ENCODE measurements at regions not wholly inside any gene's neighbourhood (a gene's known extent, or its start where the extent isn't known, plus 50 kb on each side); places are given as distances from the start of the nearest gene placed in this dataset.

- DNase-seq (ENCODE audit: low read depth in 2 of 2): no peak
These were observed 141.3 kb upstream of the SDK2 start for GRCh38 chr17:73785496-73785895.

GRCh38 chr17:73785958-73786743 lies 141.9 kb upstream of the SDK2 start:
- DNase-seq (ENCODE audit: low read depth in 2 of 2): no peak

GRCh38 chr17:73787076-73788059 lies 143.1 kb upstream of the SDK2 start:
- DNase-seq (ENCODE audit: low read depth in 2 of 2): no peak

- no peak for DNase-seq (ENCODE audit: low read depth in 2 of 2)
These were observed 143.9 kb upstream of the SDK2 start for GRCh38 chr17:73788111-73788510.

- no peak for DNase-seq (ENCODE audit: low read depth in 2 of 2)
These were observed 146.9 kb upstream of the SDK2 start for GRCh38 chr17:73791121-73791520.

- DNase-seq (ENCODE audit: low read depth in 2 of 2): no peak
These were observed 147.4 kb upstream of the SDK2 start for GRCh38 chr17:73791631-73792030.

GRCh38 chr17:73792994-73793393 lies 148.7 kb upstream of the SDK2 start:
- DNase-seq (ENCODE audit: low read depth in 2 of 2): no peak

GRCh38 chr17:73794336-73794735 lies 150.1 kb upstream of the SDK2 start:
- no peak for DNase-seq (ENCODE audit: low read depth in 2 of 2)

GRCh38 chr17:73795730-73796129 lies 151.5 kb upstream of the SDK2 start:
- no peak for DNase-seq (ENCODE audit: low read depth in 2 of 2)

GRCh38 chr17:73797594-73798110 lies 153.4 kb upstream of the SDK2 start:
- DNase-seq (ENCODE audit: low read depth in 2 of 2): no peak

GRCh38 chr17:73798111-73798748 lies 154.0 kb upstream of the SDK2 start:
- DNase-seq (ENCODE audit: low read depth in 2 of 2): no peak

- no peak for DNase-seq (ENCODE audit: low read depth in 2 of 2)
These were observed 154.9 kb upstream of the SDK2 start for GRCh38 chr17:73799096-73799495.

GRCh38 chr17:73799781-73800627 lies 155.8 kb upstream of the SDK2 start:
- DNase-seq (ENCODE audit: low read depth in 2 of 2): no peak

GRCh38 chr17:73800893-73801292 lies 156.6 kb upstream of the SDK2 start:
- no peak for DNase-seq (ENCODE audit: low read depth in 2 of 2)

GRCh38 chr17:73801455-73802100 lies 157.3 kb upstream of the SDK2 start:
- no peak for DNase-seq (ENCODE audit: low read depth in 2 of 2)

GRCh38 chr17:73802314-73802713 lies 158.1 kb upstream of the SDK2 start:
- DNase-seq (ENCODE audit: low read depth in 2 of 2): no peak

GRCh38 chr17:73802871-73803270 lies 158.6 kb upstream of the SDK2 start:
- no peak for DNase-seq (ENCODE audit: low read depth in 2 of 2)

- DNase-seq (ENCODE audit: low read depth in 2 of 2): no peak
These were observed 159.8 kb upstream of the SDK2 start for GRCh38 chr17:73803964-73804435.

- DNase-seq (ENCODE audit: low read depth in 2 of 2): no peak
These were observed 162.5 kb upstream of the SDK2 start for GRCh38 chr17:73806768-73807167.

GRCh38 chr17:73813201-73813600 lies 169.0 kb upstream of the SDK2 start:
- no peak for DNase-seq (ENCODE audit: low read depth in 2 of 2)
